ENCODE measurements at regions not wholly inside any gene's neighbourhood (a gene's known extent, or its start where the extent isn't known, plus 50 kb on each side); places are given as distances from the start of the nearest gene placed in this dataset.

GRCh38 chr20:48198929-48199451 is 413.7 kb upstream of the SULF2 start:
- H3K4me3 ChIP-seq (ENCODE audit: insufficient read depth, low read depth, low read length), result no peak overlapping the region
- H3K4me1 ChIP-seq (ENCODE audit: control insufficient read depth, insufficient read depth, low read length), result no peaks in the 10 kb centered on the region
- 91 to 96% methylated on average over 8 of the region's 8 CpGs for WGBS, 2 experiments
- H3K27ac ChIP-seq (ENCODE audit: insufficient read depth, low read depth, low read length, poor library complexity, severe bottlenecking), result no peak overlapping the region
- H3K27me3 ChIP-seq (ENCODE audit: control insufficient read depth, insufficient read depth, low read length, poor library complexity, severe bottlenecking), result no peaks in the 10 kb centered on the region
- H3K36me3 ChIP-seq (ENCODE audit: control insufficient read depth, insufficient read depth, low read length), result no peaks in the 10 kb centered on the region
- no peaks in the 10 kb centered on the region for H3K9me3 ChIP-seq (ENCODE audit: control insufficient read depth, low read length)

DNA sequence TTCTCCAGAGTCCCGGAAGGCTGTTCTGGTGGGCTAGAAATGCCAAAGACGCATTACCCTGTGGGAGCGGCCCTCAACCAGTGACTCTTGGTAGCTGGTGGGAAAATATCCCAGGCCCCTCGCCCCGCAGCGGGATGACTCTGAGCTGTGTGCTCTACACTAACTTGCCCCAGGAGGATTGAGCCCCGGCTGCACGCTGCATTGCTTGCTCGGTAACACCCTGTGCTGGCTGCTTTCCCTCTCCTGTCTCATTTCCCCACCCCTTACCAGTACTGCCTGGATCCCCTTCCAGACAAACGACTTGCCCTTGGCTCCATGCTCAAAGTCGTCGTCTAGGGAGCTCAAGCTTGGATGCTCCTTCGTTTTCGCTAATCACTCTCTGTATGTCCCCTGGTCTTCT is 411.8 kb upstream of the SULF2 start:
- H3K9me3 ChIP-seq (ENCODE audit: control insufficient read depth, low read length), result no peaks in the 10 kb centered on the region
- H3K36me3 ChIP-seq (ENCODE audit: control insufficient read depth, insufficient read depth, low read length), result no peaks in the 10 kb centered on the region
- no peak overlapping the region for H3K27ac ChIP-seq (ENCODE audit: insufficient read depth, low read depth, low read length, poor library complexity, severe bottlenecking)
- H3K4me3 ChIP-seq (ENCODE audit: insufficient read depth, low read depth, low read length), result no peak overlapping the region
- no peaks in the 10 kb centered on the region for H3K4me1 ChIP-seq (ENCODE audit: control insufficient read depth, insufficient read depth, low read length)
- 88 to 90% methylated on average over 14 of the region's 14 CpGs for WGBS, 2 experiments
- no peaks in the 10 kb centered on the region for H3K27me3 ChIP-seq (ENCODE audit: control insufficient read depth, insufficient read depth, low read length, poor library complexity, severe bottlenecking)

GRCh38 chr20:48196486-48196885 is 411.2 kb upstream of the SULF2 start:
- H3K4me1 ChIP-seq (ENCODE audit: control insufficient read depth, insufficient read depth, low read length), result no peaks in the 10 kb centered on the region
- no peak overlapping the region for H3K27ac ChIP-seq (ENCODE audit: insufficient read depth, low read depth, low read length, poor library complexity, severe bottlenecking)
- no peaks in the 10 kb centered on the region for H3K36me3 ChIP-seq (ENCODE audit: control insufficient read depth, insufficient read depth, low read length)
- no peak overlapping the region for H3K4me3 ChIP-seq (ENCODE audit: insufficient read depth, low read depth, low read length)
- H3K27me3 ChIP-seq (ENCODE audit: control insufficient read depth, insufficient read depth, low read length, poor library complexity, severe bottlenecking), result no peaks in the 10 kb centered on the region
- WGBS, 2 experiments, result 88% methylated on average over 10 of the region's 10 CpGs
- H3K9me3 ChIP-seq (ENCODE audit: control insufficient read depth, low read length), result no peaks in the 10 kb centered on the region

GRCh38 chr20:48196001-48196400 is 410.7 kb upstream of the SULF2 start:
- Histone ChIP-seq H3K4me1 (ENCODE audit: control insufficient read depth, insufficient read depth, low read length) (no peaks in the 10 kb centered on the region), H3K27ac (ENCODE audit: insufficient read depth, low read depth, low read length, poor library complexity, severe bottlenecking) (no peak overlapping the region), H3K9me3 (ENCODE audit: control insufficient read depth, low read length) (no peaks in the 10 kb centered on the region), H3K36me3 (ENCODE audit: control insufficient read depth, insufficient read depth, low read length) (no peaks in the 10 kb centered on the region), H3K4me3 (ENCODE audit: insufficient read depth, low read depth, low read length) (no peak overlapping the region), H3K27me3 (ENCODE audit: control insufficient read depth, insufficient read depth, low read length, poor library complexity, severe bottlenecking) (no peaks in the 10 kb centered on the region)
- 64 to 78% methylated on average over 5 of the region's 5 CpGs for WGBS, 2 experiments

GRCh38 chr20:48195121-48195870 is 410.0 kb upstream of the SULF2 start:
- Histone ChIP-seq H3K27ac (ENCODE audit: insufficient read depth, low read depth, low read length, poor library complexity, severe bottlenecking) (no peak overlapping the region), H3K4me3 (ENCODE audit: insufficient read depth, low read depth, low read length) (no peak overlapping the region), H3K27me3 (ENCODE audit: control insufficient read depth, insufficient read depth, low read length, poor library complexity, severe bottlenecking) (no peaks in the 10 kb centered on the region), H3K4me1 (ENCODE audit: control insufficient read depth, insufficient read depth, low read length) (peaks cover 3% of the 10 kb centered on the region), H3K9me3 (ENCODE audit: control insufficient read depth, low read length) (no peaks in the 10 kb centered on the region), H3K36me3 (ENCODE audit: control insufficient read depth, insufficient read depth, low read length) (no peaks in the 10 kb centered on the region)
- WGBS, 2 experiments, result 89 to 90% methylated on average over 9 of the region's 9 CpGs

- Histone ChIP-seq H3K9me3 (ENCODE audit: control insufficient read depth, low read length) (no peaks in the 10 kb centered on the region), H3K27ac (ENCODE audit: insufficient read depth, low read depth, low read length, poor library complexity, severe bottlenecking) (no peak overlapping the region), H3K27me3 (ENCODE audit: control insufficient read depth, insufficient read depth, low read length, poor library complexity, severe bottlenecking) (no peaks in the 10 kb centered on the region), H3K4me1 (ENCODE audit: control insufficient read depth, insufficient read depth, low read length) (peaks cover 6% of the 10 kb centered on the region), H3K36me3 (ENCODE audit: control insufficient read depth, insufficient read depth, low read length) (no peaks in the 10 kb centered on the region), H3K4me3 (ENCODE audit: insufficient read depth, low read depth, low read length) (no peak overlapping the region)
- WGBS, 2 experiments, result 94% methylated on average over 17 of the region's 17 CpGs
Measured at GRCh38 chr20:48194583-48194982, 409.3 kb upstream of the SULF2 start.

DNA sequence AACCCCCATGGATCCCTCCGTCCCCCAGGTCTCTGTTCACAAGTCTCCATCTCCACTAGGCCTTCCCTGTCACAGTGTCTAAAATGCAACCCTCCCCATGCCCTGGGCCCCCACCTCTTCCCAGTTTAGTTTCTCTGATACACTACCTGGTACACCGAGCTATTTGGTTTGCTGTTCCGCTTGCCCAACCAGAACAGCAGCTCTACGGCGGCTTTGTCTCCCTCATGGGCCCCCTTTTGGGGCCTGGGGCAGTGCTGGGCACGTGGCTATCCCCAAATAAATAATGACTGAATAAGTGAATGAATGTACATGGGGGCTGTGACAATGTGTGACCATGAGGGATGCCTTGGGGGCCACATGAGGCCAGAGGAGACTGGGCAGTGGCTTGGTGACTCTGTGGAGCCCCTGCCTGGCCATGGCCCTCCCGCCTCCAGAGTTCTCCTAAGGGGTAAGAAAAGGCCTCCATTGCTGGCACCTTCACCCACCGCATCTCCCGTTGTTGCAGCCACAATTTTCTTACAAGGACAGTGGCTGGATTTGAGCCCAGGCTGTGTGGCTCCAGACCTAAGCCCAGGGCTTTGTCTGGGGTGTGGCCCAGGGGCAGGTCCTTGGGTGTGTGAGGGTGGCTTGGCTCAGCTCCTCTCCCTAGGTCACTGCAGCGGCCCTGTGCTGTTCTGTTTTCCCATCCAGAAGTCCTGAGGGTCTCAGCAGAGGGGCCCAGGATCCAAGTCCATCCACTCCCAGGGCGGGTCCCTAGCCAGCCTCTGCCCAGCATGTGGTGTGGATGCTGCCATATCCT is 408.5 kb upstream of the SULF2 start:
- WGBS, 2 experiments, result 93 to 97% methylated on average over 11 of the region's 11 CpGs
- H3K36me3 ChIP-seq (ENCODE audit: control insufficient read depth, insufficient read depth, low read length), result no peaks in the 10 kb centered on the region
- no peaks in the 10 kb centered on the region for H3K27me3 ChIP-seq (ENCODE audit: control insufficient read depth, insufficient read depth, low read length, poor library complexity, severe bottlenecking)
- H3K9me3 ChIP-seq (ENCODE audit: control insufficient read depth, low read length), result no peaks in the 10 kb centered on the region
- H3K27ac ChIP-seq (ENCODE audit: insufficient read depth, low read depth, low read length, poor library complexity, severe bottlenecking), result no peak overlapping the region
- H3K4me3 ChIP-seq (ENCODE audit: insufficient read depth, low read depth, low read length), result no peak overlapping the region
- H3K4me1 ChIP-seq (ENCODE audit: control insufficient read depth, insufficient read depth, low read length), result peaks cover 6% of the 10 kb centered on the region

- no peak overlapping the region for H3K27ac ChIP-seq (ENCODE audit: insufficient read depth, low read depth, low read length, poor library complexity, severe bottlenecking)
- no peak overlapping the region for H3K4me3 ChIP-seq (ENCODE audit: insufficient read depth, low read depth, low read length)
- H3K27me3 ChIP-seq (ENCODE audit: control insufficient read depth, insufficient read depth, low read length, poor library complexity, severe bottlenecking), result no peaks in the 10 kb centered on the region
- peaks cover 10% of the 10 kb centered on the region for H3K4me1 ChIP-seq (ENCODE audit: control insufficient read depth, insufficient read depth, low read length)
- no peaks in the 10 kb centered on the region for H3K9me3 ChIP-seq (ENCODE audit: control insufficient read depth, low read length)
- 89 to 91% methylated on average over 12 of the region's 12 CpGs for WGBS, 2 experiments
- H3K36me3 ChIP-seq (ENCODE audit: control insufficient read depth, insufficient read depth, low read length), result no peaks in the 10 kb centered on the region
Measured at GRCh38 chr20:48192109-48192508, 406.8 kb upstream of the SULF2 start.

DNA sequence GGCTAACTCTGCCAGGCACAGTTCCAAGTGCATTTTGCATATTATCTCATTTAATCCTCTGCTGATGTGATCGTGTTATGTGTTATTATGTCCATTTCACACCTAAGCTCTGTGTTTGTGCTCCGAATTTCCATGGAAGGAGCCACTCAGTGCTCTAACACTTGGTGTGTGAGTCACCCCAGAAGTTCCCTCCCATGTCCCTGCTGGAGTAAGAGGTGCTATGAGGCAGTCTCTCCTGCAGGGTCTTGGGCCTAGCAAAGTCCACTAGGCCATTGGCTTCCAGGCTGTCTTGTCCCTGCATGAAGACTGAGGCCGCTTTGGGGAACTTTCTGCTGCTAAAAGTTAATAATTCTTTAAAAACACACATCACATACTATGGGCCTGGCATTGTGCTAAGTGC is 405.9 kb upstream of the SULF2 start:
- no peaks in the 10 kb centered on the region for H3K9me3 ChIP-seq (ENCODE audit: control insufficient read depth, low read length)
- 87 to 93% methylated on average over 3 of the region's 3 CpGs for WGBS, 2 experiments
- peaks cover 15% of the 10 kb centered on the region for H3K4me1 ChIP-seq (ENCODE audit: control insufficient read depth, insufficient read depth, low read length)
- H3K36me3 ChIP-seq (ENCODE audit: control insufficient read depth, insufficient read depth, low read length), result no peaks in the 10 kb centered on the region
- no peak overlapping the region for H3K27ac ChIP-seq (ENCODE audit: insufficient read depth, low read depth, low read length, poor library complexity, severe bottlenecking)
- no peaks in the 10 kb centered on the region for H3K27me3 ChIP-seq (ENCODE audit: control insufficient read depth, insufficient read depth, low read length, poor library complexity, severe bottlenecking)
- no peak overlapping the region for H3K4me3 ChIP-seq (ENCODE audit: insufficient read depth, low read depth, low read length)

- no peaks in the 10 kb centered on the region for H3K9me3 ChIP-seq (ENCODE audit: control insufficient read depth, low read length)
- peaks cover 15% of the 10 kb centered on the region for H3K4me1 ChIP-seq (ENCODE audit: control insufficient read depth, insufficient read depth, low read length)
- WGBS, 2 experiments, result 82 to 83% methylated on average over 4 of the region's 4 CpGs
- H3K27ac ChIP-seq (ENCODE audit: insufficient read depth, low read depth, low read length, poor library complexity, severe bottlenecking), result no peak overlapping the region
- H3K36me3 ChIP-seq (ENCODE audit: control insufficient read depth, insufficient read depth, low read length), result no peaks in the 10 kb centered on the region
- no peak overlapping the region for H3K4me3 ChIP-seq (ENCODE audit: insufficient read depth, low read depth, low read length)
- no peaks in the 10 kb centered on the region for H3K27me3 ChIP-seq (ENCODE audit: control insufficient read depth, insufficient read depth, low read length, poor library complexity, severe bottlenecking)
Measured at GRCh38 chr20:48190757-48191156, 405.5 kb upstream of the SULF2 start.
